SK-N-SH (cell line): ENCODE measurements at regions not wholly inside any gene's neighbourhood (a gene's known extent, or its start where the extent isn't known, plus 50 kb on each side); places are given as distances from the start of the nearest gene placed in this dataset.
"Not testable (repeated sequence)": the region's sequence is repeated elsewhere in the genome, so short reads cannot be mapped to it uniquely, and the experiment has no call there.

Experiments
- CTCF ChIA-PET: fragments of 300-600, 350-600 bp; formaldehyde crosslinking; extraction: SDS; loops from one replicate; lab custom pipeline; 2021; lab: Yijun Ruan, JAX
- POLR2A ChIA-PET: fragments of 350-600 bp; sonication (Branson Sonifier 250); formaldehyde crosslinking; extraction: SDS; loops from one replicate; lab custom pipeline; 2020; ENCODE audit warnings: antibody characterized with exemption, inconsistent platforms; lab: Yijun Ruan, JAX
- DNase-seq: peaks from one replicate; pipeline ENCODE4 v3.0.0; 2012
- H2AFZ ChIP-seq: fragments of 200-600 bp; sonication (generic); 2 replicates; pipeline ENCODE4 v1.8.1; 2016; ENCODE audit warnings: antibody characterized with exemption, mild to moderate bottlenecking, low read depth
- H3F3A ChIP-seq: fragments of 200-600 bp; sonication (generic); replicated peaks from 2 replicates; pipeline ENCODE3; 2016; ENCODE audit warnings: antibody characterized with exemption, mild to moderate bottlenecking; ENCODE audit not compliant: insufficient read depth
- H3K27ac ChIP-seq, 2 experiments: fragments of 200-500 bp in 1 of 2; fragments of 200-600 bp in 1 of 2; sonication (Bioruptor generic) in 1 of 2; sonication (generic), shearing (Covaris generic) in 1 of 2; 2 replicates each; pipeline versions ENCODE4 v1.5.1 to v1.6.1; 2014 to 2016; ENCODE audit warnings: low read depth in 2 of 2, inconsistent platforms in 1 of 2, low read length in 1 of 2, mild to moderate bottlenecking in 1 of 2, mixed read lengths in 1 of 2
- H3K27me3 ChIP-seq: fragments of 200-600 bp; sonication (generic), shearing (Covaris generic); 2 replicates; pipeline ENCODE4 v1.6.1; 2016; ENCODE audit warnings: mixed run types; ENCODE audit not compliant: insufficient read depth
- H3K36me3 ChIP-seq, 2 experiments: fragments of 200-500 bp in 1 of 2; fragments of 200-600 bp in 1 of 2; sonication (Bioruptor generic) in 1 of 2; sonication (generic) in 1 of 2; replicated peaks in 1 of 2; 2 replicates each; pipeline versions ENCODE3 to v1.5.1; 2014 to 2016; ENCODE audit warnings: low read length in 1 of 2, mild to moderate bottlenecking in 1 of 2; ENCODE audit not compliant: insufficient read depth in 2 of 2, control insufficient read depth in 1 of 2
- H3K4me1 ChIP-seq, 2 experiments: fragments of 200-500 bp in 1 of 2; fragments of 200-600 bp in 1 of 2; sonication (Bioruptor generic) in 1 of 2; sonication (generic), shearing (Covaris generic) in 1 of 2; 2 replicates each; pipeline versions ENCODE4 v1.5.1 to v1.6.1; 2014 to 2016; ENCODE audit warnings: low read depth in 1 of 2, low read length in 1 of 2, mixed run types in 1 of 2; ENCODE audit not compliant: insufficient read depth in 2 of 2, control insufficient read depth in 1 of 2
- H3K4me2 ChIP-seq: fragments of 200-600 bp; sonication (generic), shearing (Covaris generic); 2 replicates; pipeline ENCODE4 v1.6.1; 2017; ENCODE audit warnings: mixed run types
- H3K4me3 ChIP-seq, 2 experiments: fragments of 200-500 bp in 1 of 2; fragments of 200-600 bp in 1 of 2; sonication (Bioruptor generic) in 1 of 2; sonication (generic), shearing (Covaris generic) in 1 of 2; 2 replicates each; pipeline versions ENCODE4 v1.5.1 to v1.8.1; 2014 to 2016; ENCODE audit warnings: low read depth in 2 of 2, inconsistent platforms in 1 of 2, low read length in 1 of 2, mild to moderate bottlenecking in 1 of 2, mixed read lengths in 1 of 2, moderate library complexity in 1 of 2
- H3K79me2 ChIP-seq: fragments of 200-600 bp; sonication (generic); 2 replicates; pipeline ENCODE4 v1.8.1; 2017; ENCODE audit warnings: mild to moderate bottlenecking; ENCODE audit not compliant: insufficient read depth
- H3K9ac ChIP-seq: fragments of 200-600 bp; sonication (generic); 2 replicates; pipeline ENCODE4 v1.6.1; 2017; ENCODE audit warnings: mixed run types
- H3K9me2 ChIP-seq: fragments of 200-600 bp; sonication (generic); 2 replicates; pipeline ENCODE4 v1.6.1; 2017; ENCODE audit warnings: mixed run types
- H3K9me3 ChIP-seq: fragments of 200-600 bp; sonication (generic); 2 replicates; pipeline ENCODE4 v1.6.1; 2017; ENCODE audit warnings: mixed run types, mild to moderate bottlenecking, moderate library complexity
- H4K20me1 ChIP-seq: fragments of 200-600 bp; sonication (generic); 2 replicates; pipeline ENCODE4 v1.6.1; 2017; ENCODE audit warnings: mild to moderate bottlenecking, mixed run types; ENCODE audit not compliant: insufficient read depth
- CHD2 ChIP-seq: fragments of 150-350 bp; IDR thresholded peaks from 2 replicates; pipeline ENCODE4 v1.6.1; 2018; ENCODE audit warnings: low read length; ENCODE audit not compliant: partially characterized antibody
- CTCF ChIP-seq: fragments of 200-600 bp; sonication (generic); IDR thresholded peaks from 2 replicates; pipeline ENCODE4 v1.6.1; 2017; ENCODE audit warnings: antibody characterized with exemption, mild to moderate bottlenecking, moderate library complexity
- ELF1 ChIP-seq: IDR thresholded peaks from 2 replicates; pipeline ENCODE4 v1.4.0; 2012
- EZH2phosphoT487 ChIP-seq: fragments of 200-600 bp; sonication (generic); IDR thresholded peaks from 2 replicates; pipeline ENCODE4 v1.6.1; 2017; ENCODE audit warnings: low read depth, mixed run types, mild to moderate bottlenecking, antibody characterized with exemption, moderate library complexity, borderline replicate concordance
- FOSL2 ChIP-seq: IDR thresholded peaks from 2 replicates; pipeline ENCODE4 v1.4.0; 2012; ENCODE audit warnings: low read depth, mild to moderate bottlenecking, moderate library complexity, borderline replicate concordance
- FOXM1 ChIP-seq: IDR thresholded peaks from 2 replicates; pipeline ENCODE4 v1.4.0; 2012; ENCODE audit warnings: low read depth, mild to moderate bottlenecking
- IRF3 ChIP-seq: fragments of 150-350 bp; IDR thresholded peaks from 2 replicates; pipeline ENCODE4 v1.6.1; 2016; ENCODE audit warnings: mild to moderate bottlenecking, low read depth, low read length
- PBX3 ChIP-seq: IDR thresholded peaks from 2 replicates; pipeline ENCODE4; 2012
- RAD21 ChIP-seq: IDR thresholded peaks from 2 replicates; pipeline ENCODE4 v1.6.1; 2012; ENCODE audit warnings: mild to moderate bottlenecking, low read length
- RCOR1 ChIP-seq: fragments of 150-350 bp; IDR thresholded peaks from 2 replicates; pipeline ENCODE4 v1.6.1; 2017; ENCODE audit warnings: antibody characterized with exemption, low read length
- REST ChIP-seq: IDR thresholded peaks from 2 replicates; pipeline ENCODE4 v1.6.1; 2012; ENCODE audit warnings: mild to moderate bottlenecking, low read depth, low read length, moderate library complexity
- RFX5 ChIP-seq: IDR thresholded peaks from 2 replicates; pipeline ENCODE4 v1.6.1; 2012; ENCODE audit warnings: mild to moderate bottlenecking, improper control_type of control experiment, low read length
- RXRA ChIP-seq: IDR thresholded peaks from 2 replicates; pipeline ENCODE4 v1.4.0; 2012; ENCODE audit warnings: low read depth, mild to moderate bottlenecking, borderline replicate concordance
- SMC3 ChIP-seq: IDR thresholded peaks from 2 replicates; pipeline ENCODE4 v1.6.1; 2012; ENCODE audit warnings: low read depth, low read length, improper control_type of control experiment
- TAF1 ChIP-seq: IDR thresholded peaks from 2 replicates; pipeline ENCODE4 v1.6.1; 2012; ENCODE audit warnings: low read depth, mild to moderate bottlenecking, low read length, moderate library complexity, borderline replicate concordance
- TCF12 ChIP-seq: IDR thresholded peaks from 2 replicates; pipeline ENCODE4 v1.4.0; 2012
- YY1 ChIP-seq: IDR thresholded peaks from 2 replicates; pipeline ENCODE4 v1.4.0; 2012; ENCODE audit warnings: low read depth, mild to moderate bottlenecking
- WGBS: methylation state at CpG from one replicate; pipeline ENCODE4 v1.1.6; 2017; ENCODE audit warnings: low lambda C conversion rate; 5-methylcytosine and 5-hydroxymethylcytosine counted together

GRCh38 chr12:105897311-105897725, 241.4 kb downstream of the NUAK1 start:
- Histone ChIP-seq H3K27me3 (no peaks in the 10 kb centered on the region), H3K4me2 (no peak overlapping the region), H3K79me2 (no peaks in the 10 kb centered on the region), H3F3A (no peaks in the 10 kb centered on the region), H3K27ac (no peak overlapping the region), H3K4me3 (no peak overlapping the region), H3K4me1 (no peaks in the 10 kb centered on the region), H3K9ac (no peak overlapping the region), H3K9me3 (no peaks in the 10 kb centered on the region), H3K36me3 (no peaks in the 10 kb centered on the region), H3K9me2 (no peaks in the 10 kb centered on the region), H4K20me1 (no peaks in the 10 kb centered on the region), H2AFZ (no peak overlapping the region)
- ChIA-PET CTCF (interaction anchor here (0.6 to 1.4 kb wide), 3 partner anchors 14 to 435 kb away, joined by 3 read pairs; no protein-coding TSS in a partner anchor), POLR2A (no interaction called here)
- WGBS: 33% methylated on average over 1 of the region's 1 CpG
- DNase-seq: no peak
- TF ChIP-seq RFX5: no peak
- no peak for TF ChIP-seq RXRA
- TF ChIP-seq EZH2phosphoT487: no peak
- TF ChIP-seq IRF3: no peak
- no peak for TF ChIP-seq RCOR1
- no peak for TF ChIP-seq CTCF
- no peak for TF ChIP-seq ELF1
- TF ChIP-seq REST: no peak
- no peak for TF ChIP-seq SMC3
- TF ChIP-seq FOXM1: no peak
- TF ChIP-seq CHD2: no peak
- no peak for TF ChIP-seq PBX3
- TF ChIP-seq RAD21: no peak
- no peak for TF ChIP-seq TAF1
- no peak for TF ChIP-seq YY1
- no peak for TF ChIP-seq FOSL2
- TF ChIP-seq TCF12: no peak

- H3K9me2 ChIP-seq, H3K4me2 ChIP-seq, DNase-seq, H3K27ac ChIP-seq, H3K9ac ChIP-seq, H4K20me1 ChIP-seq, POLR2A ChIA-PET, H3K9me3 ChIP-seq, H3K27me3 ChIP-seq, H3F3A ChIP-seq, H3K79me2 ChIP-seq, H3K4me1 ChIP-seq, H2AFZ ChIP-seq, H3K4me3 ChIP-seq, H3K36me3 ChIP-seq: not testable (repeated sequence)
- CTCF ChIA-PET: interaction anchor here (0.7 to 1.4 kb wide), 2 partner anchors 15 to 22 kb away, joined by 3 read pairs; no protein-coding TSS in a partner anchor
- 61% methylated on average over 6 of the region's 6 CpGs for WGBS
Observed at GRCh38 chr12:105898271-105898670, 240.5 kb downstream of the NUAK1 start.
